NCI-H510A (cell line): ENCODE measurements at regions not wholly inside any gene's neighbourhood (a gene's known extent, or its start where the extent isn't known, plus 50 kb on each side); places are given as distances from the start of the nearest gene placed in this dataset.

ENCODE experiments used
- DNase-seq: peaks from one replicate; lab custom pipeline; 2025; lab: John Stamatoyannopoulos, UW

GRCh38 chr18:41353777-41354528 is 601.1 kb upstream of the PIK3C3 start:
- no peak for DNase-seq

GRCh38 chr18:41351430-41351829 is 603.6 kb upstream of the PIK3C3 start:
- DNase-seq, result no peak

DNA sequence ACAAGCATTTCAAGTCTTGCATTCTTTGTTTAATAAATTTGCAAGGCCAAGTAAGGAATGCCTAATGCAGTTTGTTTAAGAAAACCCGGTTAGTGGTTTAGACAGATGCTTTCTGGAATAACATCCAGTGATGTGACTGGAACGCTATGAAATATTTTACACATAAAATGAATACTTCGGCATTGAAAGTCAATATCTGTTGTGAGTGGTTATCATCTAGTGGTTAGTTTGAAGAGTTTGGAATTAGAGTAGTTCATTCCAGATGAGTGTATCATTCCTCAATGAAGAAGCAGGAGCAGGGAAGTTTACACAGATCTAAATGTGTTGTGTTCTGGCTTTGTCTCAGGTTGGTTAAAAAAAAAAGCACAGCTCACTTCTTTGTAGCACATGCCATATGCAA is 608.0 kb upstream of the PIK3C3 start:
- no peak for DNase-seq

GRCh38 chr18:41343808-41344207 is 611.2 kb upstream of the PIK3C3 start:
- no peak for DNase-seq

DNA sequence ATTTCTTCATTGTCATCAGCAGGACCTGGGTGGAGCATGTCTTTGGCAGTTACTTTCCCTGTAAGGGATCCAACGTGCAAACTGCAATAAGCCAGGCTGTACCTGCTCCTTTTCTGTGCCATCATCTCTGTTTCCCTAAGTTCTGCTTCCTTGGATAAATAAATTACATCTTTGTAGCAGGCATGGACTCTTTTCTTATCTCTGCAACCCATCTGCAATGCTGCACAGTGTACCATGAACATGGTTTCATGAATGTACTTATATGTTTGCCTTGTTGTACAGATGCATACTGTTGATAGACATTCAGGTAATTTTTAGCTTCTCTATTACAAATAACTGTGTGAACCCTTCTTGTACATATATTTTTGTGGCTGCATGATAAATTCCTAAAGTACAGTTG is 616.7 kb upstream of the PIK3C3 start:
- DNase-seq, result no peak

GRCh38 chr18:41331661-41332060 is 623.4 kb upstream of the PIK3C3 start:
- DNase-seq, result no peak

DNA sequence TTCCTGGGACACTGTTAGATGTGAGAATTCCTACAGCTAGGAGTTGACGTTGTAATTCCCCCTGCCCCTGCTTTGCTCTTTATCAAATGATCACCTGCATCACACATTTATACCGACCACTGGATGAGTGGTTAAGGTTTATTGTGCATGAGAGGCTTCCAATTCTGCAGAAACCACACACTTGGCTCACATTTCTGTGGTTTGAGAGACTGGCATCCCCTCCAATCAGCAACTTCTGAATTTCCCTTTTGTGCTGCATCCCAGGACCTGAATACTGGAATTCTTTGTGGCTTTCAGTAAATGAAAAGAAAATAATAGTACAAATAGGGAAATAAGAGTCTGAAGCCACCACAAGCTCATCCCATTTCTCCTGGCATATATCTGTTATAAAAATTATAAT is 628.7 kb upstream of the PIK3C3 start:
- no peak for DNase-seq

- no peak for DNase-seq
Measured at GRCh38 chr18:41324934-41325333, 630.1 kb upstream of the PIK3C3 start.

GRCh38 chr18:41324020-41324791 is 630.8 kb upstream of the PIK3C3 start:
- DNase-seq, result no peak

GRCh38 chr18:41323044-41323443 is 632.0 kb upstream of the PIK3C3 start:
- DNase-seq, result no peak

GRCh38 chr18:41320100-41320499 is 634.9 kb upstream of the PIK3C3 start:
- DNase-seq, result peak; percentile 29

DNA sequence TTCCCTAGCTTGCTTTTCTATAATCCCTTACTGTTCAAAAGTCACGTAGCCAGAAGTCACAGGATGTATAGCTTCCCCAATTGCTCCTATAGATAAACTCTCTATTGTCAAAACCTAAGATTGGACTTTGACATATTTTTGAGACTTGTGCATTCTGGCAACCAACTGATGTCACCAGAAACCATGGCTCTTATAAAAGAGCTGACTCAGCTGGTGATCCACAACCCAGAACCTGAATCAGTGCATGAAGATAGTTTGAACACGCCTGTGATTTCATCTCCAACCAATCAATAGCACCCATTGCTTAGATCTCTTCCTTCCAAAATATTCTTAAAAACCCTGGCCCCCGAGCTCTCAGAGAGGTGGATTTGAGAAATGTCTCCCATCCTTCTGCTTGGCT is 639.9 kb upstream of the PIK3C3 start:
- DNase-seq, result no peak

DNA sequence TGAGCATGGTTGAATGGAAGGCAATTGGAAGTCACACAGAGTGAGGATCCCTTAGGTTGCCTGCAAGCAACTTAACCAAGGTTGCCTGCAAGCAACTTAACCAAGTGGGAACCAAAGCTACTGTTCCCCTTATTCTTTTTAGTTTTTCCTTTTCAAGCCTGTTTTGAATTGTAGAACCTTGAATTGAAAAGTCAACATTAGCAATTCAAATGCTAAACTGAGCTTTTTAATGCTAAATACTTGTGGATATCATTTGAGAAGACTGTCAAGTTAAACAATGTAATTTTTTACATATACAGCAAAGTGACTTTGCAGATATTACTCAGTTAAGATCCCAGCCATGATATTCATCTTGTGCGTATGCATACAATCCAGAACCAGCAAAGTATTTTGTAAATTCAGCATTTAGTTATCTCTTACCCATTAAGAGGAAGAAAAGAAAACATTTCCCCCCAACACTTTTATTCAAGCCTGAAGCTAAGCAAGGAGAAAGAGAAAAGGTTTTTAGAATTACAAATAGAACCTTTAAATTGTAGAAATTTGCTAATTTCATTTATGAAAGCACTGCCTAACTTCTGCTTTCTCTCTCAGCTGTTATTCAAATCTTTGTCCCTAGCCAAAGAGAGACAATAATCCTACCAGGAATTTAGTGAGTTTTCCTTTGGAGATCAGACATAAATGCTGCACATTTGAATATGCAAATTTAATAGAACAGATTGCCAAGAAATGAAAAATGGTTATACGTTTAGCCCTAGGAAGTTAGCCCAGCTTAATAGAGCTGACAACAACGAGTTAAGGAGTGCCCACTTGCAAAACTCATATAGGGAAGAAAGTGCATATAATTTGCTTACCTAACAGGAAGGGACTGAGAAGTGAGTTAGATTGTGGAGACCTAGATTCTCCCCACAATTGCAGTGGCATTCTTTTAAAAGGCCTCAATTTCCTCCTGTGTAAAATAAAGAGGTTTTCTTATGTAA is 643.2 kb upstream of the PIK3C3 start:
- DNase-seq, result no peak

DNA sequence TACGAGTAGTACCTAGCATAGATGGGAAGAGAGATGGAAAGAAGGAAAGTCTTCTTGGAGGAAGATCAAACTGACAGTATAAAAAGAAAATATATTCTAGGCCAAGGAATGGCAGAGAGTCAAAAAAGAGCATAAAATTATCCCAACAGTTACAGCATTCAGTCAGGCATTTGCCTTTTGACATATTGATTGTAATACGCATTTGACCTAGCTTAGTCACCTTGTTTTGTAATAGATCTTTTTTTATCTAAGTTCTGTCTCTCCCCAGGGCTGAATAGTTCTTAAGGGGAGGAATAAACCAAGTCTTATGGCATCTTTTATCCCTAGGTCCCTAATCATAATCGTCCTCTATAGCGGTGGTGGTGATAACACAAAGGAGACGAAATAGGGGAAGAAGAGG is 657.3 kb upstream of the PIK3C3 start:
- no peak for DNase-seq

DNA sequence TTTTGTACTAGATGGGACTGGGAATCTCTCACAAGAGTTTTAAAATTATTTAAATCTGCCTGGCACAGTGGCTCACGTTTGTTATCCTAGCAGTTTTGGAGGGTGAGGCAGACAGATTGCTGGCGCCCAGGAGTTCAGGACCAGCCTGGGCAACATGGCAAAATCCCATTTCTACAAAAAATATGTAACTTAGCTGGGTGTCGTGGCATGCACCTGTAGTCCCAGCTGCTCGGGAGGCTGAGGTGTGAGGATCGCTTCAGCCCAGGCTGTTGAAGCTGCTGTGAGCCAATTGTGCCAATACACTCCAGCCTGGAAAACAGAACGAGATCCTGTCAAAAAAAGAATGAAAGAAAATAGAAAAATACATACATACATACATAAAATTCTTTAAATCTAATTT is 685.7 kb upstream of the PIK3C3 start:
- no peak for DNase-seq

GRCh38 chr18:41268271-41268670 is 686.8 kb upstream of the PIK3C3 start:
- no peak for DNase-seq

- DNase-seq, result no peak
Measured at GRCh38 chr18:41266616-41267015, 688.4 kb upstream of the PIK3C3 start.

- DNase-seq, result no peak
Measured at GRCh38 chr18:41266204-41266603, 688.8 kb upstream of the PIK3C3 start.

- DNase-seq, result no peak
Measured at GRCh38 chr18:41265047-41265446, 690.0 kb upstream of the PIK3C3 start.

DNA sequence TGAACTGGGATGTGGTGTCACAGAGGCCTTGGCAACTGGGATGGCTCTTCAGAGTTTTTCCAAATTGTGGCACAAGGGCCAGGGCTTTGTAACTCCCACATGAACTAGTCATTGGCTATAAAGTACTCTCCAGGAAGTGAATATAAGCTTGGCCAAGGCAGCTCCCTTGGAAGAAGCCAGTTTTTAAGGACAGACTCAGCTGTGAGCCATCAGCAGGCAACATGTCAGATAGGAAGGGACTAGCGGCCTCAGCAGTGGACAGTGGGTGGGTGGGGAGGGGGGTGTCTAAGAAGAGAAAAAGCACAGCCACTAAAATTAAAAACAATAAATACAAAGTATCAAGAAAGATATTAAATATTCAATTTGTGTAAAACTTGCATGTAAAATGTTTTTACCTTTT is 691.1 kb upstream of the PIK3C3 start:
- DNase-seq, result no peak

DNA sequence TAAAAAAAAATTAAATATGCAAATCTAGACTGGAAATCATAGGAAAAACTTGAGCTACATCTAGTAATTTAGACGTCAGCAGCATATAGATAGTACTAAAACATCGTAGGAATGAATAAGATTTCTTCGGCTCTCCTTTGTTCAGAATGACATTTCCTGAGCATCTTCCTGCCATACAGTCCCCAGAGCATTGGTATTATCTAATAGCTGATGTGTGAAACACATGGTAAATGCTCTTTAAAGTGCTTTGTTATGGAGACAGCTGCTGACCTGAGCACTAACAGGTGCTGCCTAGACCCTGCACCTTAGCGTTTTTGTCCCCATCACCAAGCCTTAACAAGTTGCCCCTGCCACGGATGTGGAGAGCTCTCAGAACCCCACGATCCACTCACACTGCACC is 692.3 kb upstream of the PIK3C3 start:
- DNase-seq, result no peak

GRCh38 chr18:41244591-41245037 is 710.4 kb upstream of the PIK3C3 start:
- no peak for DNase-seq
